ENCODE measurements at regions not wholly inside any gene's neighbourhood (a gene's known extent, or its start where the extent isn't known, plus 50 kb on each side); places are given as distances from the start of the nearest gene placed in this dataset.

- TF ChIP-seq ATF2 (CRISPR knock-in tag; IDR thresholded peaks at IDR 0.05; ENCODE audit: borderline replicate concordance, low read depth), result no peak
- no peak for TF ChIP-seq GTF2I (CRISPR knock-in tag; conservative IDR thresholded peaks at IDR 0.05)
- TF ChIP-seq SMAD3 (CRISPR knock-in tag; IDR thresholded peaks at IDR 0.05; ENCODE audit: borderline replicate concordance), result no peak
- TF ChIP-seq ZMAT4 (CRISPR knock-in tag; IDR thresholded peaks at IDR 0.05), result no peak
Measured at GRCh38 chr5:143691287-143691944, 120.5 kb upstream of the HMHB1 start (continued).

GRCh38 chr5:143687604-143688003 lies 124.4 kb upstream of the HMHB1 start:
- ChIA-PET POLR2A (no interaction called here), CTCF (no interaction called here)
- ATAC-seq (no peak), DNase-seq (ENCODE audit: low spot score) (no peak)
- TF ChIP-seq EMX1 (CRISPR knock-in tag; IDR thresholded peaks at IDR 0.05) (no peak), ZBTB21 (CRISPR knock-in tag; IDR thresholded peaks at IDR 0.05; ENCODE audit: borderline replicate concordance) (no peak), CDX4 (CRISPR knock-in tag; IDR thresholded peaks at IDR 0.05; ENCODE audit: borderline replicate concordance) (no peak)
- Mint-ChIP-seq H3K27ac (no peak overlapping the region), H3K4me3 (no peak overlapping the region), H3K27me3 (ENCODE audit: low read depth) (no peaks in the 10 kb centered on the region), H3K36me3 (no peaks in the 10 kb centered on the region), H3K4me1 (no peaks in the 10 kb centered on the region), H3K9me3 (no peaks in the 10 kb centered on the region; the same call in 1 of the 2 replicates)

- Mint-ChIP-seq H3K36me3 (no peaks in the 10 kb centered on the region), H3K9me3 (no peaks in the 10 kb centered on the region; the same call in 1 of the 2 replicates), H3K4me3 (no peak overlapping the region), H3K4me1 (no peaks in the 10 kb centered on the region), H3K27ac (no peak overlapping the region), H3K27me3 (ENCODE audit: low read depth) (no peaks in the 10 kb centered on the region)
- DNase-seq (ENCODE audit: low spot score) (no peak), ATAC-seq (no peak)
- ChIA-PET CTCF (no interaction called here), POLR2A (no interaction called here)
- TF ChIP-seq SMAD4 (CRISPR knock-in tag; IDR thresholded peaks at IDR 0.05) (no peak), IRF1 (CRISPR knock-in tag; IDR thresholded peaks at IDR 0.05) (no peak), E2F4 (CRISPR knock-in tag; IDR thresholded peaks at IDR 0.05; ENCODE audit: borderline replicate concordance, low read depth) (no peak), ZNF263 (CRISPR knock-in tag; IDR thresholded peaks at IDR 0.05; ENCODE audit: low read depth) (no peak), ZNF219 (CRISPR knock-in tag; IDR thresholded peaks at IDR 0.05; ENCODE audit: borderline replicate concordance) (no peak), NR1H2 (CRISPR knock-in tag; IDR thresholded peaks at IDR 0.05) (no peak), ATF6 (CRISPR knock-in tag; IDR thresholded peaks at IDR 0.05) (no peak), GABPB1 (CRISPR knock-in tag; IDR thresholded peaks at IDR 0.05) (no peak), ETV6 (CRISPR knock-in tag; IDR thresholded peaks at IDR 0.05) (no peak), ZNF512 (CRISPR knock-in tag; IDR thresholded peaks at IDR 0.05; ENCODE audit: borderline replicate concordance) (no peak), TEAD1 (CRISPR knock-in tag; IDR thresholded peaks at IDR 0.05) (no peak), ELF4 (CRISPR knock-in tag; IDR thresholded peaks at IDR 0.05; ENCODE audit: low read depth) (no peak), STAT6 (CRISPR knock-in tag; conservative IDR thresholded peaks at IDR 0.05; ENCODE audit: low read depth) (no peak), GTF2I (CRISPR knock-in tag; conservative IDR thresholded peaks at IDR 0.05) (no peak)
Measured at GRCh38 chr5:143685246-143685815, 126.6 kb upstream of the HMHB1 start.
